IMR-90 (cell line): ENCODE measurements at regions not wholly inside any gene's neighbourhood (a gene's known extent, or its start where the extent isn't known, plus 50 kb on each side); places are given as distances from the start of the nearest gene placed in this dataset.
A peak's percentile ranks its signal among the peaks of the same experiment; 100 is the strongest.

Experiments used
- ATAC-seq: fragments of 200-7000 bp; cut with Tn5 transposase; 2 replicates; pipeline ENCODE4 v1.9.1; 2020; ENCODE audit warnings: low read depth, mild to moderate bottlenecking, moderate library complexity
- BruUV-seq: library from RNA; stranded (reverse); fragments of 400-500 nt; replicated peaks from 2 replicates; lab custom pipeline; 2021; lab: Mats Ljungman, UMichigan
- CTCF ChIA-PET: fragments of 300-600 bp; formaldehyde crosslinking; extraction: SDS; loops from one replicate; lab custom pipeline; 2021; ENCODE audit warnings: antibody characterized with exemption; lab: Yijun Ruan, JAX
- POLR2A ChIA-PET: fragments of 300-600 bp; sonication (Branson Sonifier 250); formaldehyde crosslinking; loops from one replicate; lab custom pipeline; 2022; ENCODE audit warnings: antibody characterized with exemption; ENCODE audit not compliant: unreplicated experiment; lab: Charles Lee
- DNase-seq: peaks from one replicate; pipeline ENCODE4 v3.0.0; 2013
- H2AFZ ChIP-seq: replicated peaks from 2 replicates; pipeline ENCODE3; 2013; ENCODE audit warnings: low read length, mild to moderate bottlenecking; ENCODE audit not compliant: poor library complexity
- H2AK5ac ChIP-seq: 2 replicates; pipeline ENCODE4 v1.6.1; 2013; ENCODE audit warnings: low read depth, low read length, inconsistent platforms
- H2AK9ac ChIP-seq: replicated peaks from 2 replicates; pipeline ENCODE3; 2013; ENCODE audit warnings: mild to moderate bottlenecking, low read depth, low read length, moderate library complexity; ENCODE audit not compliant: poor library complexity
- H2BK120ac ChIP-seq: 2 replicates; pipeline ENCODE4 v1.6.1; 2013; ENCODE audit warnings: low read depth, low read length, inconsistent platforms
- H2BK15ac ChIP-seq: 3 replicates; pipeline ENCODE4 v1.6.1; 2013; ENCODE audit warnings: low read depth, low read length, inconsistent platforms
- H2BK20ac ChIP-seq: 2 replicates; pipeline ENCODE4 v1.6.1; 2013; ENCODE audit warnings: low read depth, mild to moderate bottlenecking, inconsistent platforms, low read length, moderate library complexity
- H2BK5ac ChIP-seq: 2 replicates; pipeline ENCODE4 v1.6.1; 2013; ENCODE audit warnings: mild to moderate bottlenecking, low read depth, low read length, inconsistent platforms; ENCODE audit not compliant: poor library complexity, severe bottlenecking
- H3K14ac ChIP-seq: replicated peaks from 2 replicates; pipeline ENCODE4 v1.6.1; 2013; ENCODE audit warnings: low read depth, low read length, inconsistent platforms
- H3K18ac ChIP-seq: 2 replicates; pipeline ENCODE4 v1.6.1; 2013; ENCODE audit warnings: low read depth, low read length, control low read depth
- H3K23ac ChIP-seq: 2 replicates; pipeline ENCODE4 v1.6.1; 2013; ENCODE audit warnings: low read depth, low read length, inconsistent platforms
- H3K27ac ChIP-seq: 2 replicates; pipeline ENCODE4 v1.5.1; 2013; ENCODE audit warnings: mild to moderate bottlenecking, control low read depth, low read length; ENCODE audit not compliant: insufficient read depth
- H3K27me3 ChIP-seq: 2 replicates; pipeline ENCODE4 v1.6.1; 2013; ENCODE audit warnings: low read length; ENCODE audit not compliant: control insufficient read depth, insufficient read depth
- H3K36me3 ChIP-seq: 2 replicates; pipeline ENCODE4 v1.6.1; 2013; ENCODE audit warnings: low read length, mixed read lengths; ENCODE audit not compliant: control insufficient read depth, insufficient read depth
- H3K4ac ChIP-seq: 2 replicates; pipeline ENCODE4 v1.6.1; 2013; ENCODE audit warnings: low read depth, low read length, inconsistent platforms
- H3K4me1 ChIP-seq: 2 replicates; pipeline ENCODE4 v1.6.1; 2013; ENCODE audit warnings: low read length, mixed read lengths; ENCODE audit not compliant: control insufficient read depth, insufficient read depth
- H3K4me2 ChIP-seq: 2 replicates; pipeline ENCODE4 v1.6.1; 2013; ENCODE audit warnings: low read depth, mild to moderate bottlenecking, control low read depth, low read length, moderate library complexity
- H3K4me3 ChIP-seq: 2 replicates; pipeline ENCODE4 v1.5.1; 2013; ENCODE audit warnings: low read depth, mild to moderate bottlenecking, control low read depth, low read length, moderate library complexity; ENCODE audit not compliant: insufficient read depth
- H3K56ac ChIP-seq: 2 replicates; pipeline ENCODE4 v1.6.1; 2013; ENCODE audit warnings: low read length, inconsistent platforms; ENCODE audit not compliant: insufficient read depth; ENCODE audit errors: extremely low read depth
- H3K79me1 ChIP-seq, 2 experiments: 2 replicates each; pipeline ENCODE4 v1.6.1; 2013; ENCODE audit warnings: low read length in 2 of 2, inconsistent platforms in 1 of 2, low read depth in 1 of 2
- H3K9ac ChIP-seq: 2 replicates; pipeline ENCODE4 v1.6.1; 2013; ENCODE audit warnings: low read depth, low read length, control low read depth
- H3K9me1 ChIP-seq: 2 replicates; pipeline ENCODE4 v1.6.1; 2013; ENCODE audit warnings: low read length, inconsistent platforms; ENCODE audit not compliant: insufficient read depth
- H3K9me3 ChIP-seq: 2 replicates; pipeline ENCODE4 v1.6.1; 2013; ENCODE audit warnings: low read length; ENCODE audit not compliant: control insufficient read depth, insufficient read depth
- H4K20me1 ChIP-seq: 2 replicates; pipeline ENCODE4 v1.6.1; 2013; ENCODE audit warnings: low read length, inconsistent platforms; ENCODE audit not compliant: insufficient read depth
- H4K5ac ChIP-seq: 2 replicates; pipeline ENCODE4 v1.6.1; 2013; ENCODE audit warnings: mild to moderate bottlenecking, low read depth, low read length, control low read depth
- H4K8ac ChIP-seq, 2 experiments: 2 replicates each; pipeline ENCODE4 v1.6.1; 2013; ENCODE audit warnings: low read depth in 2 of 2, low read length in 2 of 2, control low read depth in 1 of 2, inconsistent platforms in 1 of 2
- H4K91ac ChIP-seq: 2 replicates; pipeline ENCODE4 v1.6.1; 2013; ENCODE audit warnings: low read depth, low read length, inconsistent platforms; ENCODE audit not compliant: insufficient read depth
- MAFK ChIP-seq: IDR thresholded peaks from 2 replicates; pipeline ENCODE4 v1.6.1; 2012; ENCODE audit warnings: low read depth, low read length, improper control_type of control experiment
- WGBS, 2 experiments: methylation state at CpG; one replicate each; pipeline versions ENCODE4 v1.1.5 to v1.1.7; 2013; ENCODE audit warnings: missing lambda C conversion rate in 2 of 2; ENCODE audit not compliant: insufficient read length in 1 of 2; ENCODE audit errors: extremely low coverage in 2 of 2; 5-methylcytosine and 5-hydroxymethylcytosine counted together
- dilution Hi-C: fragments of 300-500 bp; cut with HindIII; formaldehyde crosslinking; loops from one replicate; pipeline ENCODE4 v1.14.3; 2018; ENCODE audit warnings: low sequenced_read_pairs; ENCODE audit not compliant: unreplicated experiment
- in situ Hi-C: fragments of 300-500 bp; cut with MboI; formaldehyde crosslinking; loops from 3 replicates; pipeline ENCODE4 v1.14.3; 2019; ENCODE audit warnings: low sequenced_read_pairs, inconsistent platforms, mixed read lengths
- intact Hi-C: fragments of 100-400 bp; cut with micrococcal nuclease; formaldehyde crosslinking; loops from 2 replicates; pipeline ENCODE4 v1.10.0; 2022

- Histone ChIP-seq H3K27me3 (no peaks in the 10 kb centered on the region), H3K9me3 (no peaks in the 10 kb centered on the region), H3K23ac (no peak overlapping the region), H4K5ac (no peak overlapping the region), H2AK5ac (no peak overlapping the region), H3K9me1 (no peaks in the 10 kb centered on the region), H3K4me2 (peak overlapping the region; percentile 47), H3K14ac (no peak overlapping the region), H2BK20ac (no peak overlapping the region), H2BK5ac (no peak overlapping the region), H3K4me3 (no peak overlapping the region), H2BK15ac (no peak overlapping the region), H3K4ac (0 out of 2 replicates have a peak overlapping the region, but pooled peaks have one; percentile 24), H3K4me1 (peaks cover 3% of the 10 kb centered on the region; the same call in 1 of the 2 replicates), H4K8ac (no peak overlapping the region), H4K20me1 (no peaks in the 10 kb centered on the region), H3K36me3 (no peaks in the 10 kb centered on the region), H3K56ac (no peak overlapping the region), H3K27ac (no peak overlapping the region), H3K9ac (no peak overlapping the region), H2AK9ac (no peak overlapping the region), H3K18ac (peak overlapping the region; percentile 19; the same call in 1 of the 2 replicates), H2AFZ (no peak overlapping the region), H2BK120ac (no peak overlapping the region), H4K91ac (no peak overlapping the region), H3K79me1 (no peaks in the 10 kb centered on the region)
- ChIA-PET CTCF (interaction anchor here (1.0 kb wide), 1 partner anchor 944 kb away, joined by 3 read pairs; no protein-coding TSS in a partner anchor), POLR2A (no interaction called here)
- peak; percentile 18 for DNase-seq
- WGBS, 2 experiments = no CpG with 5 or more reads among the region's 4 CpGs
- in situ Hi-C loops (no loop called here), intact Hi-C loops (no loop called here), dilution Hi-C loops (no loop called here)
- TF ChIP-seq MAFK = no peak
- peak; percentile 14; the same call in 1 of the 2 replicates for ATAC-seq
- BruUV-seq = no TSS peak
Measured at GRCh38 chr9:3760031-3760430, 234.2 kb upstream of the RFX3 start.
